Astrocyte (in vitro differentiated cells and primary cell): ENCODE measurements at regions not wholly inside any gene's neighbourhood (a gene's known extent, or its start where the extent isn't known, plus 50 kb on each side); places are given as distances from the start of the nearest gene placed in this dataset.

Source experiments
- CTCF ChIP-seq: IDR thresholded peaks from 2 replicates; pipeline ENCODE4 v1.5.1; 2011; ENCODE audit warnings: low read depth, mild to moderate bottlenecking, inconsistent platforms, low read length, moderate library complexity; ENCODE audit not compliant: insufficient read depth
- EZH2 ChIP-seq: IDR thresholded peaks from 2 replicates; pipeline ENCODE4 v1.6.1; 2012; ENCODE audit warnings: mild to moderate bottlenecking, low read length, inconsistent platforms; ENCODE audit not compliant: insufficient read depth

GRCh38 chr1:37318490-37318889 lies 155.9 kb upstream of the ZC3H12A start:
- TF ChIP-seq CTCF: no peak
- TF ChIP-seq EZH2: peak; percentile 40
